ENCODE measurements at regions not wholly inside any gene's neighbourhood (a gene's known extent, or its start where the extent isn't known, plus 50 kb on each side); places are given as distances from the start of the nearest gene placed in this dataset.
A peak's percentile ranks its signal among the peaks of the same experiment; 100 is the strongest.

DNA sequence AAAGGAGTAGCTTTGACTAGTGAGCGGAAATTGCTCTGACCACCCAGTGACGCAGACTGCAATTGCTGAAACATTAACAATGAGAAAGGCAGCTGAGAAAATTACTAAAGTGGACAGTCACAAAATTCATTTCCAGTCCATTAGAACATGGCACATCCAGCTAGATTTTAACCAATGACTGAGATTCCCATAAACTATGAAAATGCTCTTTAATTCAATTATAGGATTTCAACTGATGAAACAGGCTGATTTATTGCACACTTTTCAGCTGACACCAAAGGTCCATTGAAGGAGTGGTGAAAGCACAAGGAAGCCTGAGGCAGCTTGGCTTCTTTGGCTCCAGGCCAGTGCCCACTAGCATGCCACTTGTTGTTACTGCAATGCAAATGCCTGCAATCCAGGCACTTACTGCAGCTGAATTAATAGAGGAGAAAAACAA, 933.4 kb downstream of the SLITRK6 start:
- Histone ChIP-seq H3K27ac (ENCODE audit: low read depth in 1 of 2, low read length in 1 of 2) (no peak overlapping the region), H3K9me3 (ENCODE audit: control insufficient read depth in 2 of 2, insufficient read depth in 1 of 2, low read length in 1 of 2) (no peaks in the 10 kb centered on the region), H3K4me1 (ENCODE audit: control insufficient read depth in 2 of 2, insufficient read depth in 2 of 2, low read length in 2 of 2) (no peaks in the 10 kb centered on the region), H3K4me3 (ENCODE audit: low read length in 2 of 2) (no peak overlapping the region), H3K27me3 (ENCODE audit: control insufficient read depth in 2 of 2, insufficient read depth in 1 of 2, low read length in 1 of 2) (no peaks in the 10 kb centered on the region), H3K36me3 (ENCODE audit: control insufficient read depth in 2 of 2, insufficient read depth in 2 of 2, low read length in 1 of 2) (no peaks in the 10 kb centered on the region)
- 97% methylated on average over 2 of the region's 2 CpGs for WGBS
- no peak for DNase-seq (ENCODE audit: low read depth in 6 of 9, low spot score in 9 of 9)

DNA sequence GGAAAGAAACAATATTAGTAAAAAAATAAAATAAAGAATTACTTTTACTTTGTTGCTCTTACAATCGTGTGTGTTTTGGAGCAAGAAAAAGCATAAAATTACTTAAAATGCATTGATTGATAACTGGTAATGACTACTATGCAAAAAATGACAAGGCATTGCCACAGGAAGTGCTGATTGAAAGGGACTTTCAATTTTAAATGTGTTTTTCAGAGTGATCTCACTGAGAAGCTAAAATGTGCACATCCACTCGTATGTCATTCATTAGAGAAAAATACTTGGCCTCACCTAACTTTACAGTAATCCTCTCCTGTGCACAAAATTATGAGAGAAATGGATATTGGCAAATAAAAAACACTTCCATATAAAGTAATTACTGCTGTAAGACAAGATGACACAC, 934.9 kb downstream of the SLITRK6 start:
- Histone ChIP-seq H3K27me3 (ENCODE audit: control insufficient read depth in 2 of 2, insufficient read depth in 1 of 2, low read length in 1 of 2) (no peaks in the 10 kb centered on the region), H3K36me3 (ENCODE audit: control insufficient read depth in 2 of 2, insufficient read depth in 2 of 2, low read length in 1 of 2) (no peaks in the 10 kb centered on the region), H3K27ac (ENCODE audit: low read depth in 1 of 2, low read length in 1 of 2) (no peak overlapping the region), H3K9me3 (ENCODE audit: control insufficient read depth in 2 of 2, insufficient read depth in 1 of 2, low read length in 1 of 2) (no peaks in the 10 kb centered on the region), H3K4me1 (ENCODE audit: control insufficient read depth in 2 of 2, insufficient read depth in 2 of 2, low read length in 2 of 2) (no peaks in the 10 kb centered on the region), H3K4me3 (ENCODE audit: low read length in 2 of 2) (no peak overlapping the region)
- DNase-seq (ENCODE audit: low read depth in 6 of 9, low spot score in 9 of 9) = no peak
- 92% methylated on average over 2 of the region's 2 CpGs for WGBS

GRCh38 chr13:84847107-84847506, 952.1 kb downstream of the SLITRK6 start:
- no peak for DNase-seq (ENCODE audit: low read depth in 6 of 9, low spot score in 9 of 9)
- H3K9me3 ChIP-seq (ENCODE audit: control insufficient read depth in 2 of 2, insufficient read depth in 1 of 2, low read length in 1 of 2) = no peaks in the 10 kb centered on the region
- no peaks in the 10 kb centered on the region for H3K27me3 ChIP-seq (ENCODE audit: control insufficient read depth in 2 of 2, insufficient read depth in 1 of 2, low read length in 1 of 2)
- no peaks in the 10 kb centered on the region for H3K36me3 ChIP-seq (ENCODE audit: control insufficient read depth in 2 of 2, insufficient read depth in 2 of 2, low read length in 1 of 2)
- 86% methylated on average over 1 of the region's 1 CpG for WGBS
- H3K27ac ChIP-seq (ENCODE audit: low read depth in 1 of 2, low read length in 1 of 2) = no peak overlapping the region
- H3K4me1 ChIP-seq (ENCODE audit: control insufficient read depth in 2 of 2, insufficient read depth in 2 of 2, low read length in 2 of 2) = no peaks in the 10 kb centered on the region
- no peak overlapping the region for H3K4me3 ChIP-seq (ENCODE audit: low read length in 2 of 2)

- H3K4me1 ChIP-seq (ENCODE audit: control insufficient read depth in 2 of 2, insufficient read depth in 2 of 2, low read length in 2 of 2) = no peaks in the 10 kb centered on the region
- no peaks in the 10 kb centered on the region for H3K9me3 ChIP-seq (ENCODE audit: control insufficient read depth in 2 of 2, insufficient read depth in 1 of 2, low read length in 1 of 2)
- no peak overlapping the region for H3K4me3 ChIP-seq (ENCODE audit: low read length in 2 of 2)
- DNase-seq (ENCODE audit: low read depth in 6 of 9, low spot score in 9 of 9) = no peak
- H3K27me3 ChIP-seq (ENCODE audit: control insufficient read depth in 2 of 2, insufficient read depth in 1 of 2, low read length in 1 of 2) = no peaks in the 10 kb centered on the region
- no peaks in the 10 kb centered on the region for H3K36me3 ChIP-seq (ENCODE audit: control insufficient read depth in 2 of 2, insufficient read depth in 2 of 2, low read length in 1 of 2)
- 87% methylated on average over 4 of the region's 4 CpGs for WGBS
- no peak overlapping the region for H3K27ac ChIP-seq (ENCODE audit: low read depth in 1 of 2, low read length in 1 of 2)
Measured at GRCh38 chr13:84845907-84846619, 953.2 kb downstream of the SLITRK6 start.

DNA sequence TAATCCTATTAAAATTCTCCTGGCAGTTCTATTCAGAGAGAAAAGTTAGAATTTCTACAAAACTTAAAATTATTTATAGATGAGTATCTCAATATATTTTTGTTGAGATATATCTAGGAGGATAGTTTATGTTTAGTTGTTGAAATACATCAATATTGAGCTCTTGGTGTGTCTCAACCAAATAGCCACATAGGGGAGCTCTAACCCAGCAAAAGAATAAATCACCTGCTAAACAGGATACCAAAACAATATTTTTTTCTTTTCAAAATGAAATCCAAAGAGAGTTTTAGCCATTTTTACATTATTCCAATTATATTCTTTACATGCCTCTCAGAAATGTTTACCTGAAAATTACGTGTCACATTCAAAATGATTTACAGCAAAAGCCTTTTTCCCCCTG, 954.7 kb downstream of the SLITRK6 start:
- peak in 1 of 9 donors; percentile 7 for DNase-seq (ENCODE audit: low read depth in 6 of 9, low spot score in 9 of 9)
- 90% methylated on average over 1 of the region's 1 CpG for WGBS
- Histone ChIP-seq H3K9me3 (ENCODE audit: control insufficient read depth in 2 of 2, insufficient read depth in 1 of 2, low read length in 1 of 2) (no peaks in the 10 kb centered on the region), H3K27ac (ENCODE audit: low read depth in 1 of 2, low read length in 1 of 2) (no peak overlapping the region), H3K4me1 (ENCODE audit: control insufficient read depth in 2 of 2, insufficient read depth in 2 of 2, low read length in 2 of 2) (no peaks in the 10 kb centered on the region), H3K27me3 (ENCODE audit: control insufficient read depth in 2 of 2, insufficient read depth in 1 of 2, low read length in 1 of 2) (no peaks in the 10 kb centered on the region), H3K4me3 (ENCODE audit: low read length in 2 of 2) (no peak overlapping the region), H3K36me3 (ENCODE audit: control insufficient read depth in 2 of 2, insufficient read depth in 2 of 2, low read length in 1 of 2) (no peaks in the 10 kb centered on the region)

- no peak overlapping the region for H3K27ac ChIP-seq (ENCODE audit: low read depth in 1 of 2, low read length in 1 of 2)
- no peak for DNase-seq (ENCODE audit: low read depth in 6 of 9, low spot score in 9 of 9)
- WGBS = 92% methylated on average over 1 of the region's 1 CpG
- H3K36me3 ChIP-seq (ENCODE audit: control insufficient read depth in 2 of 2, insufficient read depth in 2 of 2, low read length in 1 of 2) = no peaks in the 10 kb centered on the region
- no peaks in the 10 kb centered on the region for H3K4me1 ChIP-seq (ENCODE audit: control insufficient read depth in 2 of 2, insufficient read depth in 2 of 2, low read length in 2 of 2)
- no peaks in the 10 kb centered on the region for H3K27me3 ChIP-seq (ENCODE audit: control insufficient read depth in 2 of 2, insufficient read depth in 1 of 2, low read length in 1 of 2)
- H3K4me3 ChIP-seq (ENCODE audit: low read length in 2 of 2) = no peak overlapping the region
- H3K9me3 ChIP-seq (ENCODE audit: control insufficient read depth in 2 of 2, insufficient read depth in 1 of 2, low read length in 1 of 2) = no peaks in the 10 kb centered on the region
Measured at GRCh38 chr13:84843368-84843767, 955.9 kb downstream of the SLITRK6 start.

- Histone ChIP-seq H3K36me3 (ENCODE audit: control insufficient read depth in 2 of 2, insufficient read depth in 2 of 2, low read length in 1 of 2) (no peaks in the 10 kb centered on the region), H3K4me3 (ENCODE audit: low read length in 2 of 2) (no peak overlapping the region), H3K27ac (ENCODE audit: low read depth in 1 of 2, low read length in 1 of 2) (no peak overlapping the region), H3K27me3 (ENCODE audit: control insufficient read depth in 2 of 2, insufficient read depth in 1 of 2, low read length in 1 of 2) (no peaks in the 10 kb centered on the region), H3K9me3 (ENCODE audit: control insufficient read depth in 2 of 2, insufficient read depth in 1 of 2, low read length in 1 of 2) (peaks cover 0 to 9% of the 10 kb centered on the region in 2 donors), H3K4me1 (ENCODE audit: control insufficient read depth in 2 of 2, insufficient read depth in 2 of 2, low read length in 2 of 2) (no peaks in the 10 kb centered on the region)
- 97% methylated on average over 2 of the region's 2 CpGs for WGBS
- DNase-seq (ENCODE audit: low read depth in 6 of 9, low spot score in 9 of 9) = no peak
Measured at GRCh38 chr13:84834201-84834600, 951.9 kb upstream of the SLITRK1 start.

GRCh38 chr13:84831666-84832657, 949.7 kb upstream of the SLITRK1 start:
- Histone ChIP-seq H3K27me3 (ENCODE audit: control insufficient read depth in 2 of 2, insufficient read depth in 1 of 2, low read length in 1 of 2) (no peaks in the 10 kb centered on the region), H3K9me3 (ENCODE audit: control insufficient read depth in 2 of 2, insufficient read depth in 1 of 2, low read length in 1 of 2) (peaks cover 0 to 9% of the 10 kb centered on the region in 2 donors), H3K4me3 (ENCODE audit: low read length in 2 of 2) (no peak overlapping the region), H3K4me1 (ENCODE audit: control insufficient read depth in 2 of 2, insufficient read depth in 2 of 2, low read length in 2 of 2) (no peaks in the 10 kb centered on the region), H3K27ac (ENCODE audit: low read depth in 1 of 2, low read length in 1 of 2) (no peak overlapping the region), H3K36me3 (ENCODE audit: control insufficient read depth in 2 of 2, insufficient read depth in 2 of 2, low read length in 1 of 2) (no peaks in the 10 kb centered on the region)
- WGBS = 95% methylated on average over 27 of the region's 27 CpGs
- no peak for DNase-seq (ENCODE audit: low read depth in 6 of 9, low spot score in 9 of 9)

DNA sequence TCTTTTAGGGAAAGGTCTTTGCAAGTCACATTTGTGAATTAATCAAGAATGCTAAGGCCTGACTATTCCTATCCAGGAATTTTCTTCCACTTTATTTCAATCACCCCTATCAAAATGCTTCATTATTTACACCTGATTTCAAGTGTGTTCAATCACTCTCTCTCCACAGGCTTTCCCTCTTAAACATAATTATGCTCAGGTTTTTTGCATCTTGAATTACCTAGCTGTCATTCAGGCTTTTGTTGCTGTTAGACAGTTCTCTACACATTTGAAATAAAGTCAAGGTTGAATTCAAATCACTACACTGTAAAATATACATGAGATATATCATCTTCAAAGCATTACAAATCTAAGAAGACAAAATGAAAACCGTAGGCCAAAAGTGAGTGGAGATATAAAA, 941.3 kb upstream of the SLITRK1 start:
- Histone ChIP-seq H3K27me3 (ENCODE audit: control insufficient read depth in 2 of 2, insufficient read depth in 1 of 2, low read length in 1 of 2) (no peaks in the 10 kb centered on the region), H3K4me1 (ENCODE audit: control insufficient read depth in 2 of 2, insufficient read depth in 2 of 2, low read length in 2 of 2) (no peaks in the 10 kb centered on the region), H3K27ac (ENCODE audit: low read depth in 1 of 2, low read length in 1 of 2) (no peak overlapping the region), H3K4me3 (ENCODE audit: low read length in 2 of 2) (no peak overlapping the region), H3K36me3 (ENCODE audit: control insufficient read depth in 2 of 2, insufficient read depth in 2 of 2, low read length in 1 of 2) (no peaks in the 10 kb centered on the region), H3K9me3 (ENCODE audit: control insufficient read depth in 2 of 2, insufficient read depth in 1 of 2, low read length in 1 of 2) (no peaks in the 10 kb centered on the region)
- no peak for DNase-seq (ENCODE audit: low read depth in 6 of 9, low spot score in 9 of 9)
- 90% methylated on average over 1 of the region's 1 CpG for WGBS
